ENCODE measurements at regions not wholly inside any gene's neighbourhood (a gene's known extent, or its start where the extent isn't known, plus 50 kb on each side); places are given as distances from the start of the nearest gene placed in this dataset.
"Not testable (repeated sequence)": the region's sequence is repeated elsewhere in the genome, so short reads cannot be mapped to it uniquely, and the experiment has no call there.

- no peak overlapping the region for H3K4me3 ChIP-seq (ENCODE audit: low read length in 3 of 3)
- DNase-seq: peak in 1 of 5 donors; percentile 76
- H3K4me1 ChIP-seq (ENCODE audit: control insufficient read depth in 2 of 3, insufficient read depth in 2 of 3, low read depth in 1 of 3, low read length in 3 of 3): no peaks in the 10 kb centered on the region
- H3K36me3 ChIP-seq (ENCODE audit: control insufficient read depth in 2 of 3, insufficient read depth in 3 of 3, low read length in 3 of 3): no peaks in the 10 kb centered on the region
- H3K27ac ChIP-seq (ENCODE audit: low read depth in 2 of 2, low read length in 2 of 2): no peak overlapping the region
- intact Hi-C loops (cut with DNase I): no loop called here
- no peak for FAIRE-seq
- TF ChIP-seq, protein P1, sequence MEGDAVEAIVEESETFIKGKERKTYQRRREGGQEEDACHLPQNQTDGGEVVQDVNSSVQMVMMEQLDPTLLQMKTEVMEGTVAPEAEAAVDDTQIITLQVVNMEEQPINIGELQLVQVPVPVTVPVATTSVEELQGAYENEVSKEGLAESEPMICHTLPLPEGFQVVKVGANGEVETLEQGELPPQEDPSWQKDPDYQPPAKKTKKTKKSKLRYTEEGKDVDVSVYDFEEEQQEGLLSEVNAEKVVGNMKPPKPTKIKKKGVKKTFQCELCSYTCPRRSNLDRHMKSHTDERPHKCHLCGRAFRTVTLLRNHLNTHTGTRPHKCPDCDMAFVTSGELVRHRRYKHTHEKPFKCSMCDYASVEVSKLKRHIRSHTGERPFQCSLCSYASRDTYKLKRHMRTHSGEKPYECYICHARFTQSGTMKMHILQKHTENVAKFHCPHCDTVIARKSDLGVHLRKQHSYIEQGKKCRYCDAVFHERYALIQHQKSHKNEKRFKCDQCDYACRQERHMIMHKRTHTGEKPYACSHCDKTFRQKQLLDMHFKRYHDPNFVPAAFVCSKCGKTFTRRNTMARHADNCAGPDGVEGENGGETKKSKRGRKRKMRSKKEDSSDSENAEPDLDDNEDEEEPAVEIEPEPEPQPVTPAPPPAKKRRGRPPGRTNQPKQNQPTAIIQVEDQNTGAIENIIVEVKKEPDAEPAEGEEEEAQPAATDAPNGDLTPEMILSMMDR (IDR thresholded peaks at IDR 0.05; ENCODE audit: borderline replicate concordance, extremely low read depth, insufficient read depth): no peak
- H3K9me3 ChIP-seq (ENCODE audit: control insufficient read depth in 2 of 3, insufficient read depth in 1 of 3, low read length in 3 of 3): peaks cover 0 to 4% (median 0%) of the 10 kb centered on the region in 3 donors
- H3K27me3 ChIP-seq (ENCODE audit: control insufficient read depth, insufficient read depth, low read length): no peaks in the 10 kb centered on the region
- no peak overlapping the region for H3K9ac ChIP-seq (ENCODE audit: low read length in 3 of 3)
Measured at GRCh38 chr20:29876911-29877285, 1380.6 kb upstream of the DEFB115 start.

DNA sequence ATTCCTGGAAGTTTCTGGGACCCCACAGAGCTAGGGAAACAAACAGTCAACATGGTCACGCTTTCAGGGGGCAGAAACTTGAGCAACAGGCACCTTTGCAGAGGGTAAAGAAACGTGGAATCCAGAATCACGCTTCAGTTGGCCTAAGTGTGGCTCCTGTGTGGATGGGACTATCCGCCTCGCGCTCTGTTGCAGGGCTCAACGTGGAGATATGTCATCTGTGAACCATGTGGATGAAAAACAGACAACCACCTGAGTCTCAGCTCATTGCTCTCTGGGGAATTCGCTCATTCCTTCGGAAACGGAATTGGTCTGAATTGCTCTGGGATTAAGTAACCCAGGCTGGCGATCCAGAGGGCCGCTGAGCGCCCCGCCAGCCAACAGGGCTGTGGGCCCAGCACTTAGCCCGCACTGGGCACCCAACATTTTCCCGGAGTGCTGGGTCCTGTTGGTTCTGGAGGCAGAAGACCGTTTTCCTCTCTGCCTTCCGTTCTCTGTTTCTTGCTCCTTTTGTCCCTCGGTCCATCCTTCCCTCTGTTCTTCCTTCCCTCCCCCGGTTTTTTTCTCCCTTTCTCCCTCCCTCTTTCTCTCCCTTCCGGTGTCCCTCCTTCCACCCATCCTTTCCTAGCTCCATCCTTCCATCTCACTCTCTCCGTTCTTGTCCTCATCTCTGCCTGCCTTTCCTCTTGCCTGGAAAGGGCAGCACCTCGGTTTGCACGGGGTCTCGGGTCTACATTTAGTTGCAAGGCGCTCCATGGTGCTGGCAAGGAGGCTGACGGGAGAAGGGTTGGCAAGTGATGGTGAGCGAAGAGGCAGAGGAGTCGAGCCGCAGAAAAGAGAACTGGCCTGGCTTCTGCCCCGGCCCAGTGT, 1379.8 kb upstream of the DEFB115 start:
- H3K4me3 ChIP-seq (ENCODE audit: low read length in 3 of 3): peak overlapping the region in 1 of 3 donors; percentile 18
- H3K9ac ChIP-seq (ENCODE audit: low read length in 3 of 3); H3K4me1 ChIP-seq (ENCODE audit: control insufficient read depth in 2 of 3, insufficient read depth in 2 of 3, low read depth in 1 of 3, low read length in 3 of 3); H3K27ac ChIP-seq (ENCODE audit: low read depth in 2 of 2, low read length in 2 of 2); H3K36me3 ChIP-seq (ENCODE audit: control insufficient read depth in 2 of 3, insufficient read depth in 3 of 3, low read length in 3 of 3); intact Hi-C loops (cut with DNase I); H3K9me3 ChIP-seq (ENCODE audit: control insufficient read depth in 2 of 3, insufficient read depth in 1 of 3, low read length in 3 of 3); FAIRE-seq; H3K27me3 ChIP-seq (ENCODE audit: control insufficient read depth, insufficient read depth, low read length): not testable (repeated sequence)
- peak in 1 of 5 donors; percentile 56 for DNase-seq

- Histone ChIP-seq H3K9me3 (ENCODE audit: control insufficient read depth in 2 of 3, insufficient read depth in 1 of 3, low read length in 3 of 3) (peaks cover 0 to 4% (median 0%) of the 10 kb centered on the region in 3 donors), H3K9ac (ENCODE audit: low read length in 3 of 3) (no peak overlapping the region), H3K27ac (ENCODE audit: low read depth in 2 of 2, low read length in 2 of 2) (no peak overlapping the region), H3K4me1 (ENCODE audit: control insufficient read depth in 2 of 3, insufficient read depth in 2 of 3, low read depth in 1 of 3, low read length in 3 of 3) (no peaks in the 10 kb centered on the region), H3K4me3 (ENCODE audit: low read length in 3 of 3) (peak overlapping the region in 1 of 3 donors; percentile 18), H3K36me3 (ENCODE audit: control insufficient read depth in 2 of 3, insufficient read depth in 3 of 3, low read length in 3 of 3) (no peaks in the 10 kb centered on the region), H3K27me3 (ENCODE audit: control insufficient read depth, insufficient read depth, low read length) (no peaks in the 10 kb centered on the region)
- DNase-seq (peak in 2 of 5 donors; percentile 65 to 83), FAIRE-seq (no peak)
- intact Hi-C loops (cut with DNase I): no loop called here
- TF ChIP-seq, protein P1 (IDR thresholded peaks at IDR 0.05; ENCODE audit: borderline replicate concordance, extremely low read depth, insufficient read depth): no peak
Measured at GRCh38 chr20:29878281-29878741, 1379.2 kb upstream of the DEFB115 start.

DNA sequence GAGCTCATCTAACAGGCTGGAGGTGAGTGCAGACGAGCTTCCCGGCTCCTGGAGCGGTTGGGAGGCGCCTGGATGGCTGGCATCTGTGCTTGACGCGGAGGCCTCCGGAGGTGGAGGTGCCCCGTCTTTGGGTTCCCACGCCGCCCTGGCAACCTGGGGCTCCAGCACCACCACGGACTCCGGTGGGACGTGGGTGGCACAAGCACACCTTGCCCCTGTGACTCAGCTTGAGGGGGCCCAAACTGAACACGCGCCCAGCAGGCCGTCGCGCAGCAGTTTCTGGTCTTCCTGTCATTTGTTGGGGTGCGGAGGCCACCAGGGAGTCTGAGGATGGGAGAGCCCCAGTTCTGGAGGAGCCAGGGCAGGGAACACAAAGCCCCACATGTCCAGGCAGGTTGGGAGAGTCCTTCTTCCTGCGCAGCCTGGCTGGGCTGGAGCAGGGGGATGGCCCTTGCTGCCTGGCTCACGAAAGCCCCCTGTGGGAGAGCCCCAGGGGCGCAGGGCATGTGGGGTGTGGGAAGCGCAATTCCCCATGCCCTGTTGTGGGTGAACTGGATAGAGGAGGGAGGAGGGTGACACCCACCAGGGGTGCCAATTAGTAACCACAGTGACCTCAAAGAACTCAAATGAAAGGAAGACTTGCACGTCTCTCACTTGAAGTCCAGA, 1378.6 kb upstream of the DEFB115 start:
- DNase-seq (peak in 2 of 5 donors; percentile 47 to 79), FAIRE-seq (no peak)
- no peak overlapping the region for H3K27ac ChIP-seq (ENCODE audit: low read depth in 2 of 2, low read length in 2 of 2)

GRCh38 chr20:29881107-29881506, 1376.4 kb upstream of the DEFB115 start:
- H3K9me3 ChIP-seq (ENCODE audit: control insufficient read depth in 2 of 3, insufficient read depth in 1 of 3, low read length in 3 of 3); H3K27me3 ChIP-seq (ENCODE audit: control insufficient read depth, insufficient read depth, low read length); FAIRE-seq; H3K36me3 ChIP-seq (ENCODE audit: control insufficient read depth in 2 of 3, insufficient read depth in 3 of 3, low read length in 3 of 3); H3K4me3 ChIP-seq (ENCODE audit: low read length in 3 of 3); H3K4me1 ChIP-seq (ENCODE audit: control insufficient read depth in 2 of 3, insufficient read depth in 2 of 3, low read depth in 1 of 3, low read length in 3 of 3); H3K9ac ChIP-seq (ENCODE audit: low read length in 3 of 3); H3K27ac ChIP-seq (ENCODE audit: low read depth in 2 of 2, low read length in 2 of 2): not testable (repeated sequence)
- intact Hi-C loops (cut with DNase I): loop anchor here (5.0 kb wide), 1 partner anchor 759 kb away; no protein-coding TSS in a partner anchor
- DNase-seq: peak in 1 of 5 donors; percentile 33

More for the DNA sequence above, 1378.6 kb upstream of the DEFB115 start:
- intact Hi-C loops (cut with DNase I): no loop called here
- H3K36me3 ChIP-seq (ENCODE audit: control insufficient read depth in 2 of 3, insufficient read depth in 3 of 3, low read length in 3 of 3): no peaks in the 10 kb centered on the region
- no peaks in the 10 kb centered on the region for H3K4me1 ChIP-seq (ENCODE audit: control insufficient read depth in 2 of 3, insufficient read depth in 2 of 3, low read depth in 1 of 3, low read length in 3 of 3)
- no peak overlapping the region for H3K9ac ChIP-seq (ENCODE audit: low read length in 3 of 3)
- TF ChIP-seq, protein P1 (IDR thresholded peaks at IDR 0.05; ENCODE audit: borderline replicate concordance, extremely low read depth, insufficient read depth): no peak
- peaks cover 0 to 4% (median 0%) of the 10 kb centered on the region in 3 donors for H3K9me3 ChIP-seq (ENCODE audit: control insufficient read depth in 2 of 3, insufficient read depth in 1 of 3, low read length in 3 of 3)
- H3K4me3 ChIP-seq (ENCODE audit: low read length in 3 of 3): no peak overlapping the region
- H3K27me3 ChIP-seq (ENCODE audit: control insufficient read depth, insufficient read depth, low read length): no peaks in the 10 kb centered on the region

Measured in kidney (tissue), 13 donors.